ENCODE measurements at regions not wholly inside any gene's neighbourhood (a gene's known extent, or its start where the extent isn't known, plus 50 kb on each side); places are given as distances from the start of the nearest gene placed in this dataset.

GRCh38 chr11:96960476-96960875 is 570.7 kb downstream of the JRKL start:
- TF ChIP-seq POLR2A (IDR thresholded peaks at IDR 0.05): no peak
- TF ChIP-seq, protein P1, sequence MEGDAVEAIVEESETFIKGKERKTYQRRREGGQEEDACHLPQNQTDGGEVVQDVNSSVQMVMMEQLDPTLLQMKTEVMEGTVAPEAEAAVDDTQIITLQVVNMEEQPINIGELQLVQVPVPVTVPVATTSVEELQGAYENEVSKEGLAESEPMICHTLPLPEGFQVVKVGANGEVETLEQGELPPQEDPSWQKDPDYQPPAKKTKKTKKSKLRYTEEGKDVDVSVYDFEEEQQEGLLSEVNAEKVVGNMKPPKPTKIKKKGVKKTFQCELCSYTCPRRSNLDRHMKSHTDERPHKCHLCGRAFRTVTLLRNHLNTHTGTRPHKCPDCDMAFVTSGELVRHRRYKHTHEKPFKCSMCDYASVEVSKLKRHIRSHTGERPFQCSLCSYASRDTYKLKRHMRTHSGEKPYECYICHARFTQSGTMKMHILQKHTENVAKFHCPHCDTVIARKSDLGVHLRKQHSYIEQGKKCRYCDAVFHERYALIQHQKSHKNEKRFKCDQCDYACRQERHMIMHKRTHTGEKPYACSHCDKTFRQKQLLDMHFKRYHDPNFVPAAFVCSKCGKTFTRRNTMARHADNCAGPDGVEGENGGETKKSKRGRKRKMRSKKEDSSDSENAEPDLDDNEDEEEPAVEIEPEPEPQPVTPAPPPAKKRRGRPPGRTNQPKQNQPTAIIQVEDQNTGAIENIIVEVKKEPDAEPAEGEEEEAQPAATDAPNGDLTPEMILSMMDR (IDR thresholded peaks at IDR 0.05): no peak

All from esophagus squamous epithelium (tissue), 4 donors.